Right lobe of liver (tissue), 6 donors: ENCODE measurements at regions not wholly inside any gene's neighbourhood (a gene's known extent, or its start where the extent isn't known, plus 50 kb on each side); places are given as distances from the start of the nearest gene placed in this dataset.

Experiments used
- ATAC-seq, 4 donors: fragments of 200-7000 bp; cut with Tn5 transposase; one replicate each; pipeline ENCODE4 v1.9.1; 2020; ENCODE audit warnings: mild to moderate bottlenecking in 4 of 4, moderate library complexity in 4 of 4
- DNase-seq, 3 donors: peaks; one replicate each; pipeline ENCODE4 v3.0.0-alpha.2; 2020
- H3K27ac ChIP-seq, 3 donors: fragments of 200-600 bp; one replicate each; pipeline ENCODE4 v1.8.0; 2022
- H3K27me3 ChIP-seq, 2 donors: fragments of 200-600 bp; one replicate each; pipeline ENCODE4 v1.8.0; 2022
- H3K36me3 ChIP-seq, 4 donors: fragments of 200-600 bp; sonication (generic) in 1 of 4; one replicate each; pipeline versions ENCODE4 v1.5.1 to v1.8.0; 2017 to 2022; ENCODE audit warnings: control low read depth in 1 of 4
- H3K4me1 ChIP-seq, 4 donors: fragments of 200-600 bp; sonication (generic) in 1 of 4; one replicate each; pipeline versions ENCODE4 v1.5.1 to v1.8.0; 2017 to 2022; ENCODE audit warnings: control low read depth in 1 of 4
- H3K4me3 ChIP-seq, 3 donors: fragments of 200-600 bp; one replicate each; pipeline ENCODE4 v1.8.0; 2022
- H3K9me3 ChIP-seq, 4 donors: fragments of 200-600 bp; sonication (generic) in 1 of 4; one replicate each; pipeline versions ENCODE4 v1.5.1 to v1.8.0; 2017 to 2022; ENCODE audit warnings: control low read depth in 1 of 4
- CTCF ChIP-seq, 4 donors: fragments of 200-600 bp in 3 of 4; fragments of 450-650 bp in 1 of 4; IDR thresholded peaks; one replicate each; pipeline versions ENCODE4 v1.5.1 to v1.8.0; 2016 to 2022; ENCODE audit warnings: antibody characterized with exemption in 4 of 4, mild to moderate bottlenecking in 2 of 4
- POLR2A ChIP-seq: fragments of 450-650 bp; IDR thresholded peaks from one replicate; pipeline ENCODE4 v1.6.1; 2017; ENCODE audit warnings: antibody characterized with exemption, mild to moderate bottlenecking
- WGBS: methylation state at CpG from one replicate; pipeline ENCODE4 v1.1.6; 2018; ENCODE audit warnings: low coverage, low lambda C conversion rate; ENCODE audit not compliant: insufficient coverage; ENCODE audit errors: missing lambda C conversion rate; 5-methylcytosine and 5-hydroxymethylcytosine counted together
- intact Hi-C, 2 donors: fragments of 100-400 bp; cut with DNase I; formaldehyde crosslinking; loops; one replicate each; pipeline versions ENCODE4 v1.11.2 to v1.14.1; 2022
- donor health status: DM: no; HTN: yes; CAD: no.
- donor health status: DM: no; HTN: no; CAD: no.
- donor health status: DM: no; HTN: no; CAD: no.
- donor health status: DM: no; HTN: yes; CAD: no.
- donor health status: DM: no; HTN: yes; CAD: no.

GRCh38 chr3:187963003-187963676 lies 190.8 kb upstream of the LPP start:
- H3K36me3 ChIP-seq: no peaks in the 10 kb centered on the region
- no peak overlapping the region for H3K27ac ChIP-seq
- peaks cover 0 to 35% (median 11%) of the 10 kb centered on the region in 4 donors for H3K4me1 ChIP-seq
- no peak for DNase-seq
- ATAC-seq: no peak
- intact Hi-C loops: no loop called here
- TF ChIP-seq CTCF (IDR thresholded peaks at IDR 0.05) (no peak), POLR2A (no peak)
- H3K4me3 ChIP-seq: no peak overlapping the region
- WGBS: 73% methylated on average over 3 of the region's 5 CpGs
- H3K27me3 ChIP-seq: no peaks in the 10 kb centered on the region
- no peaks in the 10 kb centered on the region for H3K9me3 ChIP-seq

- intact Hi-C loops: no loop called here
- ATAC-seq (peak; percentile 56 to 68 (median 58)), DNase-seq (no peak)
- H3K9me3 ChIP-seq: no peaks in the 10 kb centered on the region
- peak overlapping the region in 2 of 3 donors; percentile 1 to 27 for H3K27ac ChIP-seq
- 11% methylated on average over 3 of the region's 3 CpGs for WGBS
- H3K27me3 ChIP-seq: no peaks in the 10 kb centered on the region
- no peak overlapping the region for H3K4me3 ChIP-seq
- TF ChIP-seq CTCF (IDR thresholded peaks at IDR 0.05): no peak
- TF ChIP-seq POLR2A: no peak
- peaks cover 0 to 38% (median 14%) of the 10 kb centered on the region in 4 donors for H3K4me1 ChIP-seq
- H3K36me3 ChIP-seq: no peaks in the 10 kb centered on the region
Measured at GRCh38 chr3:187963677-187964385, 190.1 kb upstream of the LPP start.

- Histone ChIP-seq H3K27me3 (no peaks in the 10 kb centered on the region), H3K4me1 (peaks cover 0 to 44% (median 12%) of the 10 kb centered on the region in 4 donors), H3K9me3 (no peaks in the 10 kb centered on the region), H3K27ac (peak overlapping the region in 1 of 3 donors; percentile 68), H3K4me3 (no peak overlapping the region), H3K36me3 (no peaks in the 10 kb centered on the region)
- no peak for DNase-seq
- TF ChIP-seq POLR2A (no peak), CTCF (IDR thresholded peaks at IDR 0.05) (no peak)
- WGBS: 15% methylated on average over 2 of the region's 2 CpGs
- ATAC-seq: peak in 3 of 4 donors; percentile 33 to 53 (median 40)
- intact Hi-C loops: no loop called here
Measured at GRCh38 chr3:187964760-187965159, 189.2 kb upstream of the LPP start.

- no peaks in the 10 kb centered on the region for H3K9me3 ChIP-seq
- H3K27ac ChIP-seq: peak overlapping the region in 1 of 3 donors; percentile 1
- DNase-seq (no peak), ATAC-seq (no peak)
- no peaks in the 10 kb centered on the region for H3K27me3 ChIP-seq
- intact Hi-C loops: no loop called here
- WGBS: 88% methylated on average over 1 of the region's 4 CpGs
- TF ChIP-seq POLR2A (no peak), CTCF (IDR thresholded peaks at IDR 0.05) (no peak)
- H3K4me1 ChIP-seq: peaks cover 0 to 39% (median 12%) of the 10 kb centered on the region in 4 donors
- no peak overlapping the region for H3K4me3 ChIP-seq
- H3K36me3 ChIP-seq: no peaks in the 10 kb centered on the region
Measured at GRCh38 chr3:187966096-187966495, 187.9 kb upstream of the LPP start.
